ENCODE measurements at regions not wholly inside any gene's neighbourhood (a gene's known extent, or its start where the extent isn't known, plus 50 kb on each side); places are given as distances from the start of the nearest gene placed in this dataset.

DNA sequence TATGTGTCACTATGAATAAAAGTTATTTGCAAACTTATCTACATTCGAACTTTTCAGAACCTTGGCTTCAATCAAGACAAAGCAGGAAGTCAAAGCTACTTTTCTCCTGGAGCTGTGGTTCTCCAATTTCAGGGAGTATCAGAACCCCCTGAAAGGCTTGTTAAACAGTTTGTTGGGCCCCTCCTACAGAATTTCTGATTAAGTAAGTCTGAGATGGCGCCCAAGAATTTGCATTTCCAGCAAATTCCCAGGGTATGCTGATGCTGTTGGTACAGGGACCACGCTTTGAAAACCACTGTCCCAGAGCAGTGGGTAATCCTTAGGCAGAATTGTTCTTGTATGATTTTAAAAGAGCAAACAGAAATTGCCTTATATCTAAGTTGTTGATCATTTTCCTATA lies 189.9 kb upstream of the KCNG1 start:
- Histone ChIP-seq H3K4me3 (ENCODE audit: low read length) (no peak overlapping the region), H3K4me1 (ENCODE audit: control insufficient read depth, insufficient read depth, low read length) (no peaks in the 10 kb centered on the region), H3K9me3 (replicated peaks; ENCODE audit: low read length) (peaks cover 5% of the 10 kb centered on the region), H3K27me3 (ENCODE audit: control insufficient read depth, insufficient read depth, low read length) (peaks cover 88% of the 10 kb centered on the region), H3K36me3 (ENCODE audit: insufficient read depth, low read length) (no peaks in the 10 kb centered on the region), H3K4me2 (ENCODE audit: low read length) (no peak overlapping the region), H3K9ac (ENCODE audit: low read depth, low read length) (no peak overlapping the region)

GRCh38 chr20:51211191-51211590 lies 188.3 kb upstream of the KCNG1 start:
- H3K27me3 ChIP-seq (ENCODE audit: control insufficient read depth, insufficient read depth, low read length) = peaks cover 82% of the 10 kb centered on the region
- no peak overlapping the region for H3K4me2 ChIP-seq (ENCODE audit: low read length)
- H3K9ac ChIP-seq (ENCODE audit: low read depth, low read length) = no peak overlapping the region
- no peaks in the 10 kb centered on the region for H3K9me3 ChIP-seq (replicated peaks; ENCODE audit: low read length)
- H3K4me3 ChIP-seq (ENCODE audit: low read length) = no peak overlapping the region
- no peaks in the 10 kb centered on the region for H3K4me1 ChIP-seq (ENCODE audit: control insufficient read depth, insufficient read depth, low read length)
- H3K36me3 ChIP-seq (ENCODE audit: insufficient read depth, low read length) = no peaks in the 10 kb centered on the region

GRCh38 chr20:51210084-51210483 lies 187.2 kb upstream of the KCNG1 start:
- Histone ChIP-seq H3K36me3 (ENCODE audit: insufficient read depth, low read length) (no peaks in the 10 kb centered on the region), H3K27me3 (ENCODE audit: control insufficient read depth, insufficient read depth, low read length) (peaks cover 84% of the 10 kb centered on the region)

DNA sequence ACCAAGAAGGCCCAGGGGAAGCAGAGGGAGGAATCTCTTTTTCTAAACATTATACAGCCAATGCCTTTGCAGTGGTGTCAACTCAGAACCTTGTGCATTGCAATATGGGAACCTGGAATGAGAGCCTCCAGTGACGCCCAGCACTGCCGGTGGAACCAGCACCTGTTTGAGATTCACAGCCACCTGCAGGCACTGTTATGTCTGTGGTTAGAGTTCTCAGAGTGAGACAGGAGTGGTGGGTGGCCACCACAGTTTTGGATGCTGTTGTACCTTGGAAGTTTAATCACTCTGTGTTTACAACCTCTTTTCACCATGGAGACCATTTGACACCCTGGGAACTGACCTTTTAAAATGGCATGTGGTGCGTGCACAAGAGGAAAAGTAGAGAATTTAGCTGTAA lies 185.3 kb upstream of the KCNG1 start:
- Histone ChIP-seq H3K36me3 (ENCODE audit: insufficient read depth, low read length) (no peaks in the 10 kb centered on the region), H3K9me3 (replicated peaks; ENCODE audit: low read length) (no peaks in the 10 kb centered on the region), H3K4me2 (ENCODE audit: low read length) (no peak overlapping the region), H3K27me3 (ENCODE audit: control insufficient read depth, insufficient read depth, low read length) (peaks cover 83% of the 10 kb centered on the region), H3K9ac (ENCODE audit: low read depth, low read length) (no peak overlapping the region), H3K4me1 (ENCODE audit: control insufficient read depth, insufficient read depth, low read length) (no peaks in the 10 kb centered on the region), H3K4me3 (ENCODE audit: low read length) (no peak overlapping the region)

More at GRCh38 chr20:51210084-51210483, 187.2 kb upstream of the KCNG1 start:
- Histone ChIP-seq H3K4me1 (ENCODE audit: control insufficient read depth, insufficient read depth, low read length) (no peaks in the 10 kb centered on the region), H3K9me3 (replicated peaks; ENCODE audit: low read length) (no peaks in the 10 kb centered on the region), H3K9ac (ENCODE audit: low read depth, low read length) (no peak overlapping the region), H3K4me3 (ENCODE audit: low read length) (no peak overlapping the region), H3K4me2 (ENCODE audit: low read length) (no peak overlapping the region)

DNA sequence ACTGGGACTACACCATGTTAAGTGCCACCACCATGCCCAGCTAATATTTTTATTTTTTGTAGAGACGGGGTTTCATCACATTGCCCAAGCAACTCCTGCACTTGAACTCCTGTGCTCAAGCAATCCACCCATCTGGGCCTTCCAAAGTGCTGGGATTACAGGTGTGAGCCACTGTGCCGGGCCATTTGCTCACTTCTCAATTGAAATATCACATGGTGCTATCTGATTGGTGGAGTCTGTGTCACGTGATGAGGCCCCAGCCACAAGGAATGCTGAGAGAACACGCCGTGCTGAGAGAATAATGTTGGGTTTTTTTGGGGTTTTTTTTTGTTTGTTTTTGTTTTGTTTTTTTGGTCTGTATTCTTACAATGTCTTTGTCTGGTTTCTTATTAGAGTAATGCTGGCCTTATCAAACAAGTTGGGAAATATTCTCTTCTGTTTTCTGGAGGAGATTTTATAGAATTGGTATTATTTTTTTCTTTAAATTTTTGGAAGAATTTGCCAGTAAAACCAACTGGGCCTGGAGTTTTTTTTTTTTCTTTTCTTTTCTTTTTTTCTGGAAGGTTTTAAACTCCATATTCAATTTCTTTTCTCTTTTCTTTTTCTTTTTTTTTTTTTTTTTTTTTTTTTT lies 183.2 kb upstream of the KCNG1 start:
- Histone ChIP-seq H3K4me1 (ENCODE audit: control insufficient read depth, insufficient read depth, low read length) (no peaks in the 10 kb centered on the region), H3K27me3 (ENCODE audit: control insufficient read depth, insufficient read depth, low read length) (peaks cover 75% of the 10 kb centered on the region), H3K9me3 (replicated peaks; ENCODE audit: low read length) (no peaks in the 10 kb centered on the region), H3K36me3 (ENCODE audit: insufficient read depth, low read length) (no peaks in the 10 kb centered on the region), H3K9ac (ENCODE audit: low read depth, low read length) (no peak overlapping the region), H3K4me2 (ENCODE audit: low read length) (no peak overlapping the region), H3K4me3 (ENCODE audit: low read length) (no peak overlapping the region)

DNA sequence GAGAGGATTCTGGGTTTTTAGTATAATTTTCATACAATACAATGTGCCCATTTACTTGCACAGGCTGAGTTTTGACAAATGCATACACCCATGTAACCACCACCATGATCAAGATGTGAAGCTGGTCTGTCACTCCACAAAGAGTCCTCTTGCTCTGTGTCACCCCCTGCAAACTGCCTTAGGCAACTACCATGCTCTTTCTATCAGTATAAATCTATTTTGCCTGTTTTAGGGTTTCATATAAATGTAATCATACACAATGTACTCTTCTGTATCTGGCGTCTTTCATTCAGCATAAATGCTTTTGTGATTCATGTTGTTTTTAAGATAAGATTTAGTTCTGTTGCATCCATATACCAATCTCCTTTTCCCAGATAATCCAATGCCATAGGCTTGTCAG lies 181.9 kb upstream of the KCNG1 start:
- Histone ChIP-seq H3K9ac (ENCODE audit: low read depth, low read length) (no peak overlapping the region), H3K4me3 (ENCODE audit: low read length) (no peak overlapping the region), H3K9me3 (replicated peaks; ENCODE audit: low read length) (no peaks in the 10 kb centered on the region)

DNA sequence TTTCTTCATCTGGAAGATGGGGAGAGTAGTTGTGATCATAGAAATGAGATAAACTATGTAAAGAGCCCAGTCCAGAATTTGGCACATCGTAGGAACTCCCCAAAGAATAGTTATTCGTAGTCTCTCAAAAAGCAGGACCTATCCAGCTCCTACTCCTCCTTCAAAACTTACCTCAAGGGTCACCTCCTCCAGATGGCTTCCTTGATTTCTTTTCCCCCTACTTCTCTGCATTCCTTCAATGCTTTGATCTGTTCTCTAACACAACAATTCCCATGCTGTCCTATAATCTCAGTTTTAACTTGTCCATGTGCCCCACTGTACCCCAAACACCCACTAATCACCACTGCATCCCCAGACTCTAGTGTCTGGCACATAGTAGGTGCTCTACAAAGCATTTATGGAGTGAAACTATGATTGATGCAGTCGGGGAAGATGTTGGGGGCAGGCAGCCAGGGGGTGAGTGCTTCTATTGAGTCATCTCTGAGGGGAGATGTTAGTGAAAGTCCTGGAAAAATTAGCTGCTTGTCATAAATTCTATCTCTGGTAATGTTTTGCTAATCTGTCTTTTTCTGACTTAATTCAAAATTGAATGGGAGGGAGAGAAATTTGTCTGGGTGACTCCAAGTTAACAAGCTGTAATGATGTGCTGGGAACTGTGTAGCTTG lies 181.3 kb upstream of the KCNG1 start:
- Histone ChIP-seq H3K36me3 (ENCODE audit: insufficient read depth, low read length) (no peaks in the 10 kb centered on the region), H3K4me1 (ENCODE audit: control insufficient read depth, insufficient read depth, low read length) (no peaks in the 10 kb centered on the region), H3K4me2 (ENCODE audit: low read length) (no peak overlapping the region), H3K9ac (ENCODE audit: low read depth, low read length) (no peak overlapping the region), H3K4me3 (ENCODE audit: low read length) (no peak overlapping the region), H3K9me3 (replicated peaks; ENCODE audit: low read length) (no peaks in the 10 kb centered on the region), H3K27me3 (ENCODE audit: control insufficient read depth, insufficient read depth, low read length) (peaks cover 68% of the 10 kb centered on the region)

More for the DNA sequence above, 181.9 kb upstream of the KCNG1 start:
- no peak overlapping the region for H3K4me2 ChIP-seq (ENCODE audit: low read length)
- no peaks in the 10 kb centered on the region for H3K4me1 ChIP-seq (ENCODE audit: control insufficient read depth, insufficient read depth, low read length)
- H3K36me3 ChIP-seq (ENCODE audit: insufficient read depth, low read length) = no peaks in the 10 kb centered on the region
- H3K27me3 ChIP-seq (ENCODE audit: control insufficient read depth, insufficient read depth, low read length) = peaks cover 69% of the 10 kb centered on the region

- Histone ChIP-seq H3K36me3 (ENCODE audit: insufficient read depth, low read length) (no peaks in the 10 kb centered on the region), H3K9ac (ENCODE audit: low read depth, low read length) (no peak overlapping the region), H3K27me3 (ENCODE audit: control insufficient read depth, insufficient read depth, low read length) (peaks cover 57% of the 10 kb centered on the region), H3K4me1 (ENCODE audit: control insufficient read depth, insufficient read depth, low read length) (no peaks in the 10 kb centered on the region), H3K9me3 (replicated peaks; ENCODE audit: low read length) (no peaks in the 10 kb centered on the region), H3K4me3 (ENCODE audit: low read length) (no peak overlapping the region), H3K4me2 (ENCODE audit: low read length) (no peak overlapping the region)
These were observed 179.4 kb upstream of the KCNG1 start for GRCh38 chr20:51202304-51202703.

DNA sequence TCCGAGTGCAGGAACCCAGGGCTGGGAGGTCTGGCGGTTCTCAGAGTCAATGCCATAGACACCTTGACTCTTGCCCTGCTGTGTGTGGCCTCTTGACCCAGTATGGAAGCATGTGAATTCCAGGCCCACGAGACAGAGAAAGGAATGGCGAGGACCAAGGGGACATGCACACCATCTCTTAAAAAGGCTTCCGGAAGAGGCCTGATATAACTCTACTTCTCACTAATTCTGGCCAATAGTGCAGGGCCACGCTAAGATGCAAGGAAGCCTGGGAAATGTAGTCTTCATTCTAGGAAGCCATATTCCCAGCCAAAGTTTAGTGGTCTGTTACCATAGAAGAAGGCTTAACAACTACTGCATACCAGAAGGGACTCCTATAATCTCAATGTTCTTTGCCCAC lies 177.0 kb upstream of the KCNG1 start:
- Histone ChIP-seq H3K4me1 (ENCODE audit: control insufficient read depth, insufficient read depth, low read length) (no peaks in the 10 kb centered on the region), H3K4me2 (ENCODE audit: low read length) (no peak overlapping the region), H3K36me3 (ENCODE audit: insufficient read depth, low read length) (no peaks in the 10 kb centered on the region), H3K9me3 (replicated peaks; ENCODE audit: low read length) (no peaks in the 10 kb centered on the region), H3K4me3 (ENCODE audit: low read length) (no peak overlapping the region), H3K27me3 (ENCODE audit: control insufficient read depth, insufficient read depth, low read length) (peaks cover 40% of the 10 kb centered on the region), H3K9ac (ENCODE audit: low read depth, low read length) (no peak overlapping the region)

- H3K9ac ChIP-seq (ENCODE audit: low read depth, low read length) = no peak overlapping the region
- no peaks in the 10 kb centered on the region for H3K36me3 ChIP-seq (ENCODE audit: insufficient read depth, low read length)
- no peak overlapping the region for H3K4me2 ChIP-seq (ENCODE audit: low read length)
- H3K27me3 ChIP-seq (ENCODE audit: control insufficient read depth, insufficient read depth, low read length) = peaks cover 31% of the 10 kb centered on the region
- H3K9me3 ChIP-seq (replicated peaks; ENCODE audit: low read length) = no peaks in the 10 kb centered on the region
- no peak overlapping the region for H3K4me3 ChIP-seq (ENCODE audit: low read length)
- peaks cover 1% of the 10 kb centered on the region for H3K4me1 ChIP-seq (ENCODE audit: control insufficient read depth, insufficient read depth, low read length)
These were observed 176.1 kb upstream of the KCNG1 start for GRCh38 chr20:51198876-51199523.

DNA sequence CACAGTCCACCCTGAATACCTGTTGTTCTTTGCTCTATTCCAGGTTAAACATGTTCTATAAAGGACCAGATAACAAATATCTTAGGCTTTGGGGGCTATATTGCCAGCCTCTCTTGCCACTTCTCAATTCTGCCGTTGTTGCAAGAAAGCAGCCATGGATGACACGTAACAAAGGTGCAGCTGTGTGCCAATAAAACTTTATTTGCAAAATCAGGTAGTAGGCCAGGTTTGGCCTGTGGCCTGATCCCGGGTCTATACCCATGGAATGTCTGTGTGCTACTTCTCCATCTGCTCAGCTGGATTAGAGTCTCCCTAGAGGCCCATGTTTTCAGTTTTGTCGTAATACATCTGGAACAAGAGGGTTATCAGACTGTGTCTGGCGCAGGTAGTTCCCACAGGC lies 175.3 kb upstream of the KCNG1 start:
- H3K4me3 ChIP-seq (ENCODE audit: low read length) = no peak overlapping the region

More for the DNA sequence above, 175.3 kb upstream of the KCNG1 start:
- H3K36me3 ChIP-seq (ENCODE audit: insufficient read depth, low read length) = no peaks in the 10 kb centered on the region
- no peak overlapping the region for H3K4me2 ChIP-seq (ENCODE audit: low read length)
- H3K27me3 ChIP-seq (ENCODE audit: control insufficient read depth, insufficient read depth, low read length) = peaks cover 28% of the 10 kb centered on the region
- H3K9me3 ChIP-seq (replicated peaks; ENCODE audit: low read length) = no peaks in the 10 kb centered on the region
- H3K9ac ChIP-seq (ENCODE audit: low read depth, low read length) = no peak overlapping the region
- H3K4me1 ChIP-seq (ENCODE audit: control insufficient read depth, insufficient read depth, low read length) = peaks cover 8% of the 10 kb centered on the region

Data from skeletal muscle satellite cell (primary cell).